K562 (cell line): ENCODE measurements at regions not wholly inside any gene's neighbourhood (a gene's known extent, or its start where the extent isn't known, plus 50 kb on each side); places are given as distances from the start of the nearest gene placed in this dataset.

ENCODE experiments used
- CHD4 ChIP-seq: fragments of 200-600 bp; sonication (generic); IDR thresholded peaks from 3 replicates; pipeline ENCODE4 v1.6.1; 2012; ENCODE audit warnings: low read depth, mild to moderate bottlenecking, mixed read lengths, low read length, inconsistent platforms; ENCODE audit not compliant: insufficient read depth, insufficient replicate concordance, poor library complexity, severe bottlenecking
- CREB1 ChIP-seq, 2 experiments: sonication (generic) in 1 of 2; formaldehyde crosslinking in 1 of 2; IDR thresholded peaks; 2 replicates each; pipeline versions ENCODE4 v1.6.1 to v1.8.0; 2012 to 2022; ENCODE audit warnings: inconsistent platforms in 1 of 2, mild to moderate bottlenecking in 1 of 2, missing genetic modification reagents in 1 of 2, moderate library complexity in 1 of 2
- CREBBP ChIP-seq: IDR thresholded peaks from one replicate; pipeline ENCODE4 v1.6.1; 2012; ENCODE audit warnings: low read depth, mild to moderate bottlenecking, control low read depth, inconsistent platforms, low read length
- DMBX1 ChIP-seq: fragments of 250-450 bp; sonication (Bioruptor Pico); IDR thresholded peaks from 2 replicates; pipeline ENCODE4 v1.8.0; 2022; ENCODE audit warnings: inconsistent platforms, mild to moderate bottlenecking, moderate library complexity, borderline replicate concordance
- FOXA1 ChIP-seq: fragments of 450-650 bp; IDR thresholded peaks from 2 replicates; pipeline ENCODE4 v1.6.1; 2016; ENCODE audit warnings: mild to moderate bottlenecking, borderline replicate concordance
- FOXK2 ChIP-seq, 2 experiments: fragments of 450-650 bp; IDR thresholded peaks in 1 of 2; conservative IDR thresholded peaks in 1 of 2; 2 replicates each; pipeline ENCODE4 v1.6.1; 2016; ENCODE audit warnings: low read depth in 2 of 2, mild to moderate bottlenecking in 1 of 2
- MAFF ChIP-seq: IDR thresholded peaks from 2 replicates; pipeline ENCODE4 v1.6.1; 2012; ENCODE audit warnings: low read length, improper control_type of control experiment
- NCOA4 ChIP-seq: fragments of 450-650 bp; IDR thresholded peaks from 2 replicates; pipeline ENCODE4 v1.6.1; 2018; ENCODE audit warnings: mild to moderate bottlenecking; ENCODE audit not compliant: partially characterized antibody
- NR3C1 ChIP-seq: sonication (generic); formaldehyde crosslinking; IDR thresholded peaks from 2 replicates; pipeline ENCODE4 v1.8.1; 2022; ENCODE audit warnings: missing genetic modification reagents
- PCBP1 ChIP-seq: fragments of 200-400 bp; formaldehyde crosslinking; IDR thresholded peaks from 2 replicates; pipeline ENCODE4 v1.6.1; 2018; ENCODE audit warnings: mild to moderate bottlenecking, low read depth, low read length; ENCODE audit not compliant: poor library complexity, severe bottlenecking
- TF ChIP-seq, protein P1 (sequence below): sonication (generic); IDR thresholded peaks from 2 replicates; pipeline ENCODE4 v1.6.1; 2016
- TF ChIP-seq, protein P2 (sequence below): fragments of 450-650 bp; IDR thresholded peaks from 2 replicates; pipeline ENCODE4 v1.6.1; 2017; ENCODE audit warnings: mild to moderate bottlenecking, moderate library complexity
- TF ChIP-seq, protein P3 (sequence below), 3 experiments: IDR thresholded peaks in 2 of 3; conservative IDR thresholded peaks in 1 of 3; 2 replicates each; pipeline ENCODE4 v1.5.1; 2011 to 2012; ENCODE audit warnings: low read length in 3 of 3, mild to moderate bottlenecking in 3 of 3, control low read depth in 2 of 3, improper control_type of control experiment in 1 of 3, inconsistent platforms in 1 of 3, low read depth in 1 of 3, mixed read lengths in 1 of 3, moderate library complexity in 1 of 3; ENCODE audit not compliant: insufficient read depth in 2 of 3

DNA sequence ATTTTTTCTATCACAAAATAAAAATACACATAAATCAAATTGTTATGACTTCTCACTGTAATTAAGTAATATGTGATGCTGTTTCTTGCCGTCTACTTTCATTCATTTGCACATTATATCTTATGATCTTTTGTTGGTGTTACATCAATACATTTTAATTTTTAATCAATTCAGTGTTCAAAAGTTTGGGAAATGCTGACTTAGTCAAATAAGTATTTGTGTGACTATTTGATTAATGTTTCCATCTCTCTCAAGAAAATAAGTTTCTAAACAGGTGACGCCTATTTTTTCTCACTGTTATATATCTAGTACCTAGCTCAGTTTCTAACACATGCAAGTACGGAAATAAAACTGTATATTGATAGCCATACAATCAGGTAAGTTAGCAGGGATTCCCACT is 329.5 kb upstream of the KIRREL3 start:
- TF ChIP-seq, protein P1, sequence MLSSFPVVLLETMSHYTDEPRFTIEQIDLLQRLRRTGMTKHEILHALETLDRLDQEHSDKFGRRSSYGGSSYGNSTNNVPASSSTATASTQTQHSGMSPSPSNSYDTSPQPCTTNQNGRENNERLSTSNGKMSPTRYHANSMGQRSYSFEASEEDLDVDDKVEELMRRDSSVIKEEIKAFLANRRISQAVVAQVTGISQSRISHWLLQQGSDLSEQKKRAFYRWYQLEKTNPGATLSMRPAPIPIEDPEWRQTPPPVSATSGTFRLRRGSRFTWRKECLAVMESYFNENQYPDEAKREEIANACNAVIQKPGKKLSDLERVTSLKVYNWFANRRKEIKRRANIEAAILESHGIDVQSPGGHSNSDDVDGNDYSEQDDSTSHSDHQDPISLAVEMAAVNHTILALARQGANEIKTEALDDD, result no peak
- TF ChIP-seq CHD4 (no peak), DMBX1 (CRISPR knock-in tag) (no peak), NCOA4 (no peak), PCBP1 (no peak), CREBBP (no peak), MAFF (no peak), FOXK2 (conservative IDR thresholded peaks at IDR 0.05 in 1 of 2, IDR thresholded peaks at IDR 0.05 in 1 of 2; ENCODE audit: low read depth in 2 of 2) (no peak), NR3C1 (CRISPR knock-in tag) (no peak), FOXA1 (no peak), CREB1 (IDR thresholded peaks at IDR 0.05) (no peak), CREB1 (CRISPR knock-in tag; IDR thresholded peaks at IDR 0.05) (no peak)
- TF ChIP-seq, protein P2, sequence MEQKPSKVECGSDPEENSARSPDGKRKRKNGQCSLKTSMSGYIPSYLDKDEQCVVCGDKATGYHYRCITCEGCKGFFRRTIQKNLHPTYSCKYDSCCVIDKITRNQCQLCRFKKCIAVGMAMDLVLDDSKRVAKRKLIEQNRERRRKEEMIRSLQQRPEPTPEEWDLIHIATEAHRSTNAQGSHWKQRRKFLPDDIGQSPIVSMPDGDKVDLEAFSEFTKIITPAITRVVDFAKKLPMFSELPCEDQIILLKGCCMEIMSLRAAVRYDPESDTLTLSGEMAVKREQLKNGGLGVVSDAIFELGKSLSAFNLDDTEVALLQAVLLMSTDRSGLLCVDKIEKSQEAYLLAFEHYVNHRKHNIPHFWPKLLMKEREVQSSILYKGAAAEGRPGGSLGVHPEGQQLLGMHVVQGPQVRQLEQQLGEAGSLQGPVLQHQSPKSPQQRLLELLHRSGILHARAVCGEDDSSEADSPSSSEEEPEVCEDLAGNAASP, result no peak
- TF ChIP-seq, protein P3, sequence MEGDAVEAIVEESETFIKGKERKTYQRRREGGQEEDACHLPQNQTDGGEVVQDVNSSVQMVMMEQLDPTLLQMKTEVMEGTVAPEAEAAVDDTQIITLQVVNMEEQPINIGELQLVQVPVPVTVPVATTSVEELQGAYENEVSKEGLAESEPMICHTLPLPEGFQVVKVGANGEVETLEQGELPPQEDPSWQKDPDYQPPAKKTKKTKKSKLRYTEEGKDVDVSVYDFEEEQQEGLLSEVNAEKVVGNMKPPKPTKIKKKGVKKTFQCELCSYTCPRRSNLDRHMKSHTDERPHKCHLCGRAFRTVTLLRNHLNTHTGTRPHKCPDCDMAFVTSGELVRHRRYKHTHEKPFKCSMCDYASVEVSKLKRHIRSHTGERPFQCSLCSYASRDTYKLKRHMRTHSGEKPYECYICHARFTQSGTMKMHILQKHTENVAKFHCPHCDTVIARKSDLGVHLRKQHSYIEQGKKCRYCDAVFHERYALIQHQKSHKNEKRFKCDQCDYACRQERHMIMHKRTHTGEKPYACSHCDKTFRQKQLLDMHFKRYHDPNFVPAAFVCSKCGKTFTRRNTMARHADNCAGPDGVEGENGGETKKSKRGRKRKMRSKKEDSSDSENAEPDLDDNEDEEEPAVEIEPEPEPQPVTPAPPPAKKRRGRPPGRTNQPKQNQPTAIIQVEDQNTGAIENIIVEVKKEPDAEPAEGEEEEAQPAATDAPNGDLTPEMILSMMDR (IDR thresholded peaks at IDR 0.05 in 2 of 3, conservative IDR thresholded peaks at IDR 0.05 in 1 of 3; ENCODE audit: insufficient read depth in 2 of 3, low read depth in 1 of 3, low read length in 3 of 3), result no peak
